NK-92 treated with Interleukin-12 subunit alpha and Interleukin-12 subunit beta, amount 100 ng/mL, for 24 hours (cell line): ENCODE measurements at regions not wholly inside any gene's neighbourhood (a gene's known extent, or its start where the extent isn't known, plus 50 kb on each side); places are given as distances from the start of the nearest gene placed in this dataset.
"Not testable (repeated sequence)": the region's sequence is repeated elsewhere in the genome, so short reads cannot be mapped to it uniquely, and the experiment has no call there.

ENCODE experiments used
- DNase-seq: peaks from one replicate; lab custom pipeline; 2025; lab: John Stamatoyannopoulos, UW

- no peak for DNase-seq
Observed at GRCh38 chr2:150101947-150102346, 385.5 kb downstream of the RND3 start.

DNA sequence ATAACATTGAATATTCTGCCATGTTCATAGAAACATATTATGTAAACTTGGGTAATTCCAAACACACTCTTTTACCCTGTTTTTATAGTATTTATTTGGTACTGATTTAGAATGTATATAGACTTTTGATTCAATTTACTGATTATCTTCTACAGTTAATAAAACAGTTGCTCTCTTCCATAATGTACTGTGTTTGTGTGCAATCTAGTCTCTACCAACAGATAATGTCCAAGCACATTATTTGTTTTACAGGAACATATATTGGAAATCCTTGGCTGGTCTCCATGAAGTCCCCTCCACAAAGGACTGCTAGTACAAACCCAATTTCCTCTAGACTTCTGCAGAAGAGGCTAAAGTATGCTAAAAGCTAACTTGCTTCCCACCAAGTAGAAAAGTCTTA is 386.6 kb downstream of the RND3 start:
- DNase-seq = no peak

DNA sequence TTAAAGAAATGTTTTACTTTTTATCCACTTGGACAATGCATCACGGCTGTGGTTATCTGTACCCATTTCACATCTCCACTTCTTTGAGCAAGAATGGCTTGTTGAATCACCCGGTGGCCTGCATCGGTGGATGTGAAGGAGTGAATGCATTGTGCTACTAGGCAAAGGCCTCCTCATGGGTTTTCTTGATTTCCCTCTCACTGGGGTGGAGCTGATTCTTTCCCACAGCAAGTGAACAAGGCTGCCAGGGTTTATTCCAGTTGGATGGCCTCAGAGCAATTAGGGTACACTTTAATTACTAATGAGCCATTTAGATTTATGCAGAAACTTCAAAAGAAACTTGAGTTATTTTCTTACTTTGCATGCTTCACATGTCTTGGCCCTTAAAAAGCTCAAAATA is 387.1 kb downstream of the RND3 start:
- DNase-seq = no peak

GRCh38 chr2:150099805-150100204 is 387.7 kb downstream of the RND3 start:
- no peak for DNase-seq

GRCh38 chr2:150097901-150098531 is 389.5 kb downstream of the RND3 start:
- no peak for DNase-seq

GRCh38 chr2:150097402-150097801 is 390.1 kb downstream of the RND3 start:
- DNase-seq = no peak

GRCh38 chr2:150095361-150096095 is 391.9 kb downstream of the RND3 start:
- no peak for DNase-seq

DNA sequence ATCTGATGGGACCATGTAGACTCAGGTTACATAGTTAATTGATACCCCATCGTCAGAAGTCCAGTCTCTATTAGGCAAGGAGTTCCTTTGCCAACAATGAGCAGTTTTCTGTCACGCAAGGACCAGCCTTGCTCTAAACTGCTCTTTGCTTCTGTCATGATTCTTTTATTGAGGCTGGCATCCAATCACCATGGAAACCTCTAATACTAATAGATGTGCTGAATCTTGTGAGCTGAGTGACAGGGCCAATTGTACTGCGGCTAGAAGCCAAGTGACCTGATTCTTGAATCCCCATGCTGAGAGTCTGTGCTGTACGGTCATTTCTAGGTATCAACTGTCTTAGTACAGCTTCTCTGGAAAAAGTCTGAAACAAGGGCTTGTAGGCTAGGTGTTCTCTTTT is 395.6 kb downstream of the RND3 start:
- DNase-seq = no peak

DNA sequence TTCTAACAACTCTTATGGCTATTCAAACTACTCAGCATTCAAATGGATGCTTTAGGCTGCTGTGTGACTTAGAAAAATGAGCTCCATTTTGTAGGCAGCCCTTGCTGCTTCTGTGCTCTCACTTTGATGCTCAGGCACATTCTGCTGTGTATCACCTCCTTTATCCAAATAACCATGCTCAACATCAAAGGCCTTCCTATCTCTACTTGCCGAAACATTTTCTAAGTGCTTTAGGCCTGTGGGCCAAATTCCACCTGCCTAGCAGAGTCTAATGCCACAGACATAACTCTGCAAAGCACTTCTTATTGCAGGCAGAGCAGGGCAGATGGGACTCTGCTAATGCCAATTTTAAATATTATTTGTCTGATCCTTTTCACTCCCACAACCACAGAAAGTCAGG is 397.4 kb downstream of the RND3 start:
- DNase-seq = no peak

GRCh38 chr2:150088538-150088937 is 398.9 kb downstream of the RND3 start:
- no peak for DNase-seq

- no peak for DNase-seq
Observed at GRCh38 chr2:150085478-150085877, 402.0 kb downstream of the RND3 start.

DNA sequence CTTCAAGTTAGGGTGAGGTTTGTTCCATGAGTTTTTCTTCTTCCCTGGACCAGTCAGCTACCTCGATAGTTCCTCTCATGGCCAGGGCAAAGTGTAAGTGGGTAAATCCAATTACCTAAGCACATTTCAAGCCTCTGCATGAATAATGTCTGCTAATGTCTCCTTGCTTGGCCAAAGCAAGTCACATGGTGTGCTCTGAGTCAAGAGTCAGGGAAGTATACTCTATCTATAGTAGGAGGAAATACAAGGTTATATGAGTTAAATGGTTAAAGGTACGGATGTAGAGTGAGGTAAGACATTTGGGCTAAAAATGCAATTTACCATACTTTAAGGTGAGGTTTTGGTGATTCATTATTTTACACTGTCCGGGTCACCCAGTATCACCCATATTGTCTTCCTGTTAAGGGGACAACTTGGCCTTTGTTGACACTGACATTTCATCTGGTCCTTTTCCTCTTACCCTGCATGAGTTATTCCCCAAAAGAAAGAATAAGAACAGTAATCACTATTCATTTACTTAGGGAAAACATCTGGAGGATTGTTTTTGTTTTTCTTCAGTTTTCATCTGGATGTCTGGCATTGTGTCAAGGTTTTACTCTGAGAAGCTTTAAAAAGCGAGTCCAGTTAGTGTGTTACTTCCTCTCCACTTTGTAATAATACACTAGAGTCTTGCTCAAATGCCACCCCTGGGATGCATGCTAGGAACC is 405.5 kb downstream of the RND3 start:
- DNase-seq = no peak

GRCh38 chr2:150076281-150076680 is 411.2 kb downstream of the RND3 start:
- no peak for DNase-seq

GRCh38 chr2:150075831-150076230 is 411.6 kb downstream of the RND3 start:
- no peak for DNase-seq

- DNase-seq = no peak
Observed at GRCh38 chr2:150066490-150066889, 421.0 kb downstream of the RND3 start.

DNA sequence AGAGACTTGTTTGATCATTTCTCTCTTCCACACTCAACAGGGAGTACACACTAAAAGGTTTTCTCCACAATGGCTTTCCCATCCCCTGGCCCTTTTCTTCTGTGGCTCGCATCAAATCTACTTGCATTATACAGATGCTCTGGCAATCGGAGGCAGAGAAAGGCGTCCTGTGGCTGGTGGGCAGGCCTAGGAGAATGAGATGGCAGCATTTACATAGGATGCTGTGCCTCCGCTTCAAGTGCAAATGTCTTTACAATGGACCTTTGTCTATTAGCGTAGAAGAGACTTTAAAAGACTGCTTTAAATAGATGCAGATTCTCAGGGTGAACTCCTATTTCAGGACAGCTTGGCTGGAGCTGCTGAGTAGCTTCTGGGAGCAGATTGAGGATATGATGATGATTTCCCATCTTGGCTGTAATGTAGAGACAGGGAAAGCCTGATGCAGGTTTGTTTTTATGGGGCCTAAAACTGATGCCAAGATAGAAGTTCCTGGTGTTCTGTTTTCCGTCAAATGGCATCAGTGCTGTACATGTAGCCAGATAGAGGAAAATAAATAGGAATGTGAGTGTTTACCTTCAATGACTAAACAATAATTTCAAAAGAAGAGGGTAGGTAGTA is 423.4 kb downstream of the RND3 start:
- no peak for DNase-seq

- DNase-seq = no peak
Observed at GRCh38 chr2:150063432-150063889, 424.0 kb downstream of the RND3 start.

DNA sequence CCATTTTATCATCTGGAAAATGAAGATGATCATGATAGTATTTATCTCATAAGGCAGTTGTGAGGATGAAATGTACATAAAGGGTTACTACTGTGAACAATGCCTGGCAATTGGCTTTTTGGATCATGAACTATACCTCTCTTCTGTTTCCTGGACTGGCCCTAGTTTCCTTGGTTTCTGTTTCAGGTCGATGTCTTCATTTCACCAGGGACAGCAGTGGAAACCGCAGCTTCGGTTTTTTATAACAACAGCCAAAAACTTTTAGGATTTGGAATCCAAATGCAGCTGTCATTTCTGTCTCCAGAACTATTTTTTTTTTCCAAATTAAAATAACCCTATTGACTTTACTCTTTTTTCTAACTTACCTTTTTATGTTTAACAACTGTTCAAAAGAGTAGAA is 425.1 kb downstream of the RND3 start:
- no peak for DNase-seq

GRCh38 chr2:150060341-150060740 is 427.1 kb downstream of the RND3 start:
- no peak for DNase-seq

DNA sequence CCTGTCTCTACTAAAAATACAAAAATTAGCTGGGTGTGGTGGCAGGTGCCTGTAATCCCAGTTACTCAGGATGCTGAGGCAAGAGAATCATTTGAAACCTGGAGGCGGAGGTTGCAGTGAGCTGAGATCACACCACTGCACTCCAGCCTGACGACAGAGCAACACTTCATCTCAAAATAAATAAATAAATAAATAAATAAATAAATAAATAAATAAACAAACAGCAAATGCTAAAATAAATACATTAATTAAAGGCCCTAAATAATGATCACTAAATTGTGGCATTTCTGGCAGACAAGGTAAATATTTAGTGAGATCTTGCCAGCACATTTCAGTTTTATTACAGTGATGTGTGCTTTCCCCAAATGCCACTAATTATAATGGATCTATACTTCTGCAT is 427.8 kb downstream of the RND3 start:
- not testable (repeated sequence) for DNase-seq

- no peak for DNase-seq
Observed at GRCh38 chr2:150052457-150052856, 435.0 kb downstream of the RND3 start.

- no peak for DNase-seq
Observed at GRCh38 chr2:150051004-150051403, 436.5 kb downstream of the RND3 start.

DNA sequence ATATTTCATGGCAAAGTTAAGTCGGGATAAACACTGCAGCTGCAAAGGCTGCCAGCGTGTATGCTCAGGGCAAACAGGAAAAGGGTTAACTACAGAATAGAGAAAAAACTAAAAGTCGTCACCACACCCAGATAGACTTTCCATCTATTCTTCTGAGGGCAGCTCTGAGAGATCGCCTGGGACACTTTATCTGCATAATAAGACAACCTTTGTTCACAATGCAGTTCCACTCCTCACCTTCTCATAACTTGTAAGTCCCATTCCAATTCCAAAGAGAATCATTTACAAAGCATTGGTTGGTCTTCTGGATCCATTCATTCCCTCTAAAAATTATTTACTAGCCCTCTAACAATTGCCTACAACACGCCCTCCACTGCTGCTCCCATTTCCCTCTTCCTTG is 437.4 kb downstream of the RND3 start:
- DNase-seq = no peak
